B cell (primary cell): ENCODE measurements at regions not wholly inside any gene's neighbourhood (a gene's known extent, or its start where the extent isn't known, plus 50 kb on each side); places are given as distances from the start of the nearest gene placed in this dataset.

ENCODE experiments used
- CTCF ChIP-seq: fragments of 200-600 bp; IDR thresholded peaks from one replicate; pipeline ENCODE4 v1.8.0; 2022; ENCODE audit warnings: antibody characterized with exemption, mild to moderate bottlenecking
- EZH2 ChIP-seq: IDR thresholded peaks from 2 replicates; pipeline ENCODE4 v1.6.1; 2012; ENCODE audit warnings: borderline replicate concordance, low read depth, mild to moderate bottlenecking, moderate library complexity, low read length; ENCODE audit not compliant: insufficient read depth, poor library complexity, severe bottlenecking

DNA sequence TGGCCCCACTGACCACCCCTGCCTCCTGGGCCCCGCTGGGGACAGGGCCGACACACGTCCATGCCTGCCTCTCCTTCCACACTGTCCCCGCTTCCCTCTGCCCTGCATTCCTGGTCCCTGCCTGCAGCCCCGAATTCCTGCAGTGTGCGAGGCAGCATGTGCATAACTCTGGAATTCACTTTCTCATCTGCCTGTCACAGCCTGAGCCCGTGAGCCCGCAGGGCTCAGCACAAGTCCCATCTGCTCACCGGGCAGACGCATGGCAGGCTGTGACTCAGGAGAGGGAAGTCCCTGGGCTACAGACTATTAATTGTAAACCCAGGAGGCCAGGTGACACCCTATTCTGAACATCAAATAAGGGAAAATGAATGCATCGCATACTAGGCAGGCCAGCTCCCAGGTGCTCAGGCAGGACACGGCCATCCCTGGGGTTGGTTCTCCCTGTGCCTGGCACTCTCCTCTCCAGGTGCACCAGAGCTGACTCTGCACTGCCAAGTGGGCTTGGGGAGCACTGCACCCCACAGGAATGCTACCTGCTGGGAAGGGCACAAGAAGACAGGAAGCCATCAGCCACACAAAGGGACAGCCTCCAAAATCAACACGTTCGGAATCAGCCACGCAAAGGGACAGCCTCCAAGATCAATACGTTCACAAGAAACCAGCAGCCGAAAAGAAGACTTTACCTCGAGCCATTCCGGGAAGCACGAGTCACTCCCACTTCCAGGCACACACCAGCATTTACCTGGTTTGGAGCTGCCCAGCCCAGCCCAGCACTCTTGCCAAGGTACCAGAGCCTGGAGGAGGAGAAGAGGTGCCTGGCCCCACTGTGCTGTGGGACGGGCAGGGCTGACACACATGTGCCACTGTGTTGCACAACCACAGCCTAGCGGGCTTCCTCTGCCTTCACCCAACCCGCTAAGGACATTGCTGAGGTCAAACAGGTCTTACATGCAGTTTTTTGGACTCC, 65.9 kb downstream of the DLL1 start:
- TF ChIP-seq CTCF (no peak), EZH2 (no peak)
